AG10803 (cell line): ENCODE measurements at regions not wholly inside any gene's neighbourhood (a gene's known extent, or its start where the extent isn't known, plus 50 kb on each side); places are given as distances from the start of the nearest gene placed in this dataset.

Experiments used
- DNase-seq: peaks from one replicate; pipeline ENCODE4 v3.0.0; 2010; ENCODE audit warnings: low read depth
- H3K4me3 ChIP-seq: 2 replicates; pipeline ENCODE4 v1.5.1; 2011; ENCODE audit warnings: mild to moderate bottlenecking, low read length, control low read depth
- CTCF ChIP-seq: conservative IDR thresholded peaks from 2 replicates; pipeline ENCODE4 v1.5.1; 2011; ENCODE audit warnings: mild to moderate bottlenecking, low read length, control low read depth, inconsistent platforms

GRCh38 chr16:64217789-64218535, 903.9 kb downstream of the CDH11 start:
- TF ChIP-seq CTCF, result no peak
- no peak overlapping the region for H3K4me3 ChIP-seq
- no peak for DNase-seq

GRCh38 chr16:64215730-64216129, 906.1 kb downstream of the CDH11 start:
- H3K4me3 ChIP-seq, result no peak overlapping the region
- DNase-seq, result no peak
- TF ChIP-seq CTCF, result no peak

GRCh38 chr16:64211331-64211730, 910.5 kb downstream of the CDH11 start:
- no peak overlapping the region for H3K4me3 ChIP-seq
- no peak for TF ChIP-seq CTCF
- DNase-seq, result peak; percentile 13

GRCh38 chr16:64206862-64207261, 915.0 kb downstream of the CDH11 start:
- TF ChIP-seq CTCF, result no peak
- DNase-seq, result no peak
- H3K4me3 ChIP-seq, result no peak overlapping the region

GRCh38 chr16:64203126-64203525, 918.7 kb downstream of the CDH11 start:
- no peak for TF ChIP-seq CTCF
- H3K4me3 ChIP-seq, result no peak overlapping the region
- no peak for DNase-seq

GRCh38 chr16:64202571-64202970, 919.3 kb downstream of the CDH11 start:
- no peak overlapping the region for H3K4me3 ChIP-seq
- no peak for DNase-seq
- no peak for TF ChIP-seq CTCF

- DNase-seq, result peak; percentile 56
- no peak overlapping the region for H3K4me3 ChIP-seq
- no peak for TF ChIP-seq CTCF
These were observed 925.4 kb downstream of the CDH11 start for GRCh38 chr16:64196444-64196843.
